ENCODE measurements at regions not wholly inside any gene's neighbourhood (a gene's known extent, or its start where the extent isn't known, plus 50 kb on each side); places are given as distances from the start of the nearest gene placed in this dataset.
"Not testable (repeated sequence)": the region's sequence is repeated elsewhere in the genome, so short reads cannot be mapped to it uniquely, and the experiment has no call there.

DNA sequence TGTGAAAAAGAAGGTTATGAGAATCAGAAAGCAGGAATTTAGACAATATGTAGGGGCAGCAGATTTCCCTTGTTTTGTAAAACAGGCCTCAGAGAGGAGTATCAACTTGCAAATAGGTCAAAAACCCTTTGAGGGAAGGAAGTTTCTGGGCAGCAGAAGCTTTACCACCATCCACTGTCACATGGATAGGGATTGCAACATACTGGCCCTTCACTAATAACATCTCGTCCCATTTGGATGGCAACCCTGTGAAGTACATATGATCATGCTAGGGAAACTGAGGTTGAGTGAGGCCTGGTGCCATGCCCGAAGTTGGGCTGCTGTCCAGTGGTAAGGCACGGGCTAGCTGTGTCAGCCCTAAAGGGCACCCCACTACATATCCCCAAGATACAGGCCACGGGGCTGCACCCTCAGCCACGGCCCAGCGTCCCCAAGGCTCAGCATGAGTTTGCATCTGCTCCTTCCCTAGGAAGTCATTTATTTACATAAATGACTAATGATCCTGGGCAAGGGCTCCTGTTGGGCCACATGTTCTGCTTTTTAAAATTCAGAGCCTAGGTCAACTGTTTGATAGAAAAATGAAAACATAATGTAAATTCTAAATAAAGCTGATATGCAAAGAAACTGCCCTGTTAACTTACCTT is 310.4 kb upstream of the PLGLB1 start:
- H3K4me3 Mint-ChIP-seq = not testable (repeated sequence)

DNA sequence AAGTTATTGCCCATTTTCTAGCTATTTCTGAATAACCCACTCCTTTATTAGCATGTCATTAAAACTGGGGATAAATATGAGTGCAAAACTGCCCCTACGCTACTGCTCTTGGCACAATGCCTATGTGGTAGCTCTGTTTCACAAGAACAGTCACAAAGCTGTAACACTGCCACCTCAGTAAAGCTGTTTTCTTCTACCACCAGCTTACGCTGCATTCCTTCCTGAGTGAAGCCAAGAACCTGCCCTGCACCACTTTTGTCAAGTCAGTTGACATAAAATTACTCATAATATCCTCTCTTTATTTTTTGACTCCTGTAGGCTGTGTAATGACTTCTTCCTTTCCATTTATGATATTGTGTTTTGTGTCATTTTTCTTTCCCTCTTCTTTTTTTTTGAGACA is 313.2 kb upstream of the PLGLB1 start:
- H3K27ac Mint-ChIP-seq = peak overlapping the region; percentile 26
- not testable (repeated sequence) for H3K36me3 Mint-ChIP-seq (ENCODE audit: low read depth); H3K27me3 Mint-ChIP-seq (ENCODE audit: low read depth); H3K9me3 Mint-ChIP-seq; H3K4me3 Mint-ChIP-seq
- peaks cover 23% of the 10 kb centered on the region for H3K4me1 Mint-ChIP-seq (ENCODE audit: low read depth)

More for the DNA sequence above, 310.4 kb upstream of the PLGLB1 start:
- not testable (repeated sequence) for H3K27ac Mint-ChIP-seq; H3K27me3 Mint-ChIP-seq (ENCODE audit: low read depth); H3K9me3 Mint-ChIP-seq; H3K36me3 Mint-ChIP-seq (ENCODE audit: low read depth)
- H3K4me1 Mint-ChIP-seq (ENCODE audit: low read depth) = peaks cover 29% of the 10 kb centered on the region

DNA sequence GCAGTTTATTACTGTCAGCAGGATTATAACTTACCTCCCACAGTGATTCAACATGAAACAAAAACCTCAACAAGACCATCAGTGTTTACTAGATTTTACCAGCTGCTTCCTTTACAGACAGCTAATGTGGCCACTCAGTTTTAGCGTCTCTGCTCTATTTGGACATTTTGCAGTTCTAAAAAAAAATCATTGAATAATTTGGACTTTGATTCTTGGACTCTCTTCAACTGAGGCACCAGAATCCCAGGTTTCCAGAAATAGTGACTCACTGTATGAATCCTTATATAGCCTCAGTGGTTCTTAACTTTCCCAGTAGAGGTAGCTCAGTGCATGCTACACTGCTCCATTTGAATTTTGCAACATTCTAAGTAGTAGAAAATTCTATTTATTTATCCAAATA is 317.4 kb upstream of the PLGLB1 start:
- not testable (repeated sequence) for H3K27ac Mint-ChIP-seq; H3K9me3 Mint-ChIP-seq; H3K4me3 Mint-ChIP-seq; H3K36me3 Mint-ChIP-seq (ENCODE audit: low read depth); H3K27me3 Mint-ChIP-seq (ENCODE audit: low read depth)
- H3K4me1 Mint-ChIP-seq (ENCODE audit: low read depth) = peaks cover 19% of the 10 kb centered on the region

DNA sequence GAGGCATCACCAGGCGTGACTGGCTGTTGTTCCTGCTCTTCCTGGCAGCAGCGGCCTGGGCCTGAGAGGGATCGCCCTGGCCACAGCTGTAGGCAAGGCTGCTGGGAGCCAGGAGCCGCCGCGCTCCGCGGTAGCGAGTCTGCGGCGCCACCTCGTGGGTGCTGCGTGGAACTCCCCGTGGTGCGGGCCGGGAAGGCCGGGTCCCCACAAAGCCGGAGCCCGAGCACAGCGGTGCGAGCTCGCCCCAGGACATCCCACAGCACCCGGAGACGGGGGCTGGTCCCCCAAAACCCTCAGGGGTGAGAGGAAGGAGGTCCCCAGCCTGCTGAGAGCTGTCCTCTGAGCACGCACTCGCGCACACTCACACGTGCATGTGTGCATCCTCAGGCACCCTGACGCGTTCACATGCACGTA is 320.0 kb upstream of the PLGLB1 start:
- H3K27me3 Mint-ChIP-seq (ENCODE audit: low read depth); H3K36me3 Mint-ChIP-seq (ENCODE audit: low read depth); H3K9me3 Mint-ChIP-seq; H3K27ac Mint-ChIP-seq; H3K4me3 Mint-ChIP-seq; H3K4me1 Mint-ChIP-seq (ENCODE audit: low read depth): not testable (repeated sequence)

DNA sequence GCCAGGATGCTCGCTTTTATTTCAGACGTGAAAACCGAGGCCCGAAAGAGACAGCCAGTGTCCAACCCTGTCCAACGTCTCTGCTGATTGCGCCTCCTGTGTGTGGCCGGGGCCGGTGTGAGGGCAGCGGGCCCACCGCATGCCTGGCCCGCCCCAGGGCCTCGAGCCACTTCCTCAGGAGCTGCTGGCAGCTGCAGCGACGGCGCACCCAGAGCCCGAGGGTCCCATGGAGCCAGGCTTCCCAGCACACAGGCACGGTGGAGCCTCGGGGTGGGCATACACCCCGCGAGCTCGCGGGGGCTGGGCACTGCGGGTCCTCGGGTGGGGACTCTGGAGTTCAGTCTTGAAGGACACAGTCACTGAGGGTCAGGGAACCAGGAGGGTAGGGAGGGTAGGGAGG is 320.5 kb upstream of the PLGLB1 start:
- H3K27ac Mint-ChIP-seq; H3K9me3 Mint-ChIP-seq; H3K4me3 Mint-ChIP-seq; H3K4me1 Mint-ChIP-seq (ENCODE audit: low read depth); H3K36me3 Mint-ChIP-seq (ENCODE audit: low read depth); H3K27me3 Mint-ChIP-seq (ENCODE audit: low read depth): not testable (repeated sequence)

DNA sequence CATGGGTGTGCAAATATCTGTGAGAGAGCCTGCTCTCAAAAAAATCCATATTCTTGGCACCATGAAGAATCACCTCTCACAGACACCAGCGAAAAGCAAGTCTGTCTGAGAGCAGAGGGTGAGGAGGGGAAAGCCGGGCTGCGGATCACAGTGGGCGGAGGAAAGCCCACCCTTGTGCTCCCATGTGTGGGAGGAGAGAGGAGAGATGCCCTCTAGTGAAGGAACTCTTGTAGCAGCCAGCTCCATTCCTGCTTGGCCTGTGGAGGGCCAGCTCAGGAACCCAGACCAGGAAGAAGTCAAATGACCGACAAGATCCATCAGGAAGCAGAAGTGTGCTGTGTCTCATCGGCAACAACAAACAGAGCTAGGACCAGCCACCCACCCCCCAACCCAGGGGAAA is 321.7 kb upstream of the PLGLB1 start:
- not testable (repeated sequence) for H3K36me3 Mint-ChIP-seq (ENCODE audit: low read depth); H3K4me3 Mint-ChIP-seq; H3K27ac Mint-ChIP-seq; H3K27me3 Mint-ChIP-seq (ENCODE audit: low read depth); H3K4me1 Mint-ChIP-seq (ENCODE audit: low read depth); H3K9me3 Mint-ChIP-seq

DNA sequence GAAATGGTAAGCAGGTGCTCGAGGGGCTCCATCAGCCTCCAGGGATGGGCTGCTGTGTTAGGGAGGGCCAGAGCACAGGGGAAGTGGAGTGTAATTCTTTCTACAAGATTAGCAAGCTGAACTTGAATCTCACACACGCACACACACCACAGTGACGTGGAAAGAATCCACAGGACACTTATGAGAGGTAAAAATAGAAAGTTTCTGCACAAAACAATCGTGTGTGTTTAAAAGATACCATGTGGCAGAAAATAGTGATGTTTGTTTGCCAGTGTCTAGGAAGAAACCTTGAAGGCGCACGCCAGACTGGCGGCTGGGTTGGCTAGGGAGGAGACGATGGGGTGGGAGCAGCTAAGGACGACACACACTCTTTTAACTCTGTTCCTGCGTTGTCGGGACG is 323.6 kb upstream of the PLGLB1 start:
- not testable (repeated sequence) for H3K36me3 Mint-ChIP-seq (ENCODE audit: low read depth); H3K27ac Mint-ChIP-seq; H3K9me3 Mint-ChIP-seq; H3K4me1 Mint-ChIP-seq (ENCODE audit: low read depth); H3K27me3 Mint-ChIP-seq (ENCODE audit: low read depth); H3K4me3 Mint-ChIP-seq

DNA sequence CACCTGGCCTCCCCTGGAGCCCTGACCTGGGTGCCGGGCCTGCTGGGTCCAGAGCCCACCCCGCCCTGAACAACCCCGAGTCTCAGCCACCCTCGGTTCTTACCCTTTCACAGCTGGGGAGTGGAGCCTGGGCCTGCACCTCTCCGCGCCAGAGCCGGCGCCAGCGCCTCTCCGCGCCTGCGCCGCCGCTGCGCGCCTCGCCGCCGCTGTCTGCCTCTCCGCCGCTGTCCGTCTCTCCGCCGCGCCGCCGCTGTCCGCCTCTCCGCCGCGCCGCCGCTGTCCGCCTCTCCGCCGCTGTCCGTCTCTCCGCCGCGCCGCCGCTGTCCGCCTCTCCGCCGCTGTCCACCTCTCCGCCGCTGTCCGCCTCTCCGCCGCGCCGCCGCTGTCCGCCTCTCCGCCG is 326.9 kb upstream of the PLGLB1 start:
- not testable (repeated sequence) for H3K27ac Mint-ChIP-seq; H3K4me1 Mint-ChIP-seq (ENCODE audit: low read depth); H3K27me3 Mint-ChIP-seq (ENCODE audit: low read depth); H3K9me3 Mint-ChIP-seq; H3K36me3 Mint-ChIP-seq (ENCODE audit: low read depth); H3K4me3 Mint-ChIP-seq

DNA sequence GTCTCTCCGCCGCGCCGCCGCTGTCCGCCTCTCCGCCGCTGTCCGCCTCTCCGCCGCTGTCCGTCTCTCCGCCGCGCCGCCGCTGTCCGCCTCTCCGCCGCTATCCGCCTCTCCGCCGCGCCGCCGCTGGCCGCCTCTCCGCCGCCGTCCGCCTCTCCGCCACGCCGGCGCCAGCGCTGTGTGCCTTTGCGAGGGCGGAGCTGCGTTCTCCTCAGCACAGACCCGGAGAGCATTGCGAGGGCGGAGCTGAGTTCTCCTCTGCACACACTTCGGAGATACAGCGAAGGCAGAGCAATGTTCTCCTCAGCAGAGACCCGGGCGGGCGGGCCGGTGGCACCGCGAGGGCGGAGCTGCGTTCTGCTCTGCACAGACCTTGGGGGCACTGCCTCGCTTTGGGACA is 327.4 kb upstream of the PLGLB1 start:
- peak overlapping the region; percentile 40 for H3K4me3 Mint-ChIP-seq
- not testable (repeated sequence) for H3K9me3 Mint-ChIP-seq; H3K4me1 Mint-ChIP-seq (ENCODE audit: low read depth); H3K27ac Mint-ChIP-seq; H3K36me3 Mint-ChIP-seq (ENCODE audit: low read depth); H3K27me3 Mint-ChIP-seq (ENCODE audit: low read depth)

DNA sequence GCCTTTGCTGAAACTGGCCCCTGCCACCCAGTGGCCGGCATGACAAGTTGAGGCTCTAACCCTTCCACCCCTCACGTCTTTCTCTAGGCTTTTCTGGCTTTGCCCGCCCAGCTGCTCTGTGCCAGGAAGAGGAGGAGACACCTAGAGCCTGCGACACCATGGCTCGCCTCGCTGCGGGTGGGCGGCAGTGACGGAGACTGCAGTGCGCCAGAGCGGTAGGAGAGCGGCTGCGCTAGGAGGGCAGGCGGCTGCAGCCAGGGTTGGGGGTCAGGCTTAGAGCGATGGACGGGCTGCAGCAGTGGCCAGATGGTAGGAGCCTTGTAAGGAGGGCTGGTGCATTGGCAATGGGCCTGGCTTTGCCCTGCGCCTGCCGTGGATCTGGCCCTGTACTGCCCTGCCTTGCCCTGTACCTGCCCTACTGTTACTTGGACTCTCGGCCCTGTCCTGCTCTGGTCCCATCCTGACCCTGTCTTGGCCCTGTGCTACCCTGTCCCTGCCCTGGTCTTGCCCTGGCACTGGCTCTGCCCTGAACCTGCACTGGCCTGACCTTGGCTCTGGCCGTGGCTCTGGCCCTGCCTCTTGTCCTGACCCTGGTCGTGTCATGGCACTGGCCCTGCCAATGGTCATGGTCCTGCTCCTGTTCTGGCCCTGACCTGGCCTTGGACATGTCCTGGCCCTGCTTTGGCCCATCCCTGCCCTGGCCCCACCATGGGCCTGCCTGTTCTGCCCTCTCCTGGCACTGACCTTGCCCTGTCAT is 330.7 kb upstream of the PLGLB1 start:
- not testable (repeated sequence) for H3K4me1 Mint-ChIP-seq (ENCODE audit: low read depth); H3K4me3 Mint-ChIP-seq; H3K27ac Mint-ChIP-seq; H3K36me3 Mint-ChIP-seq (ENCODE audit: low read depth); H3K27me3 Mint-ChIP-seq (ENCODE audit: low read depth); H3K9me3 Mint-ChIP-seq

DNA sequence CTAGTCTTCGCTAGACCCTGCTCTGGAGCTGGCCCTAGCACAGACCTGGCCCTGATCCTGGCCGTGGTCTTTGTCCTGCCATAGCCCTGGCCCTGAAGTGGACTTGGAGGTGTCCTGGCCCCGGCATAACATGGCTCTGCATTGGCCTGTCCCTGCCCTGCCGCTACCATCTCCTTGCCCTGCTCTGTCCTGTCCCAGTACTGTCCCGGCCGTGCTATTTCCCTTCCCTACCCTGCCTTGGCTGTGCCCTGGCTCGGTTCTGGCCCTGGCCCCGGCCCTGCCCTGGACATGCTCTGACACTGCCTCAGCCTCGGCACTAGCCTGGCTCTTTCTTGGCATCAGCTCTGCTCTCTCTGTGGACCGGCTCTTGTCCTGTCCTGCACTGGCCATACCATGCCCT is 331.8 kb upstream of the PLGLB1 start:
- H3K27ac Mint-ChIP-seq; H3K36me3 Mint-ChIP-seq (ENCODE audit: low read depth); H3K9me3 Mint-ChIP-seq; H3K4me3 Mint-ChIP-seq; H3K4me1 Mint-ChIP-seq (ENCODE audit: low read depth); H3K27me3 Mint-ChIP-seq (ENCODE audit: low read depth): not testable (repeated sequence)

DNA sequence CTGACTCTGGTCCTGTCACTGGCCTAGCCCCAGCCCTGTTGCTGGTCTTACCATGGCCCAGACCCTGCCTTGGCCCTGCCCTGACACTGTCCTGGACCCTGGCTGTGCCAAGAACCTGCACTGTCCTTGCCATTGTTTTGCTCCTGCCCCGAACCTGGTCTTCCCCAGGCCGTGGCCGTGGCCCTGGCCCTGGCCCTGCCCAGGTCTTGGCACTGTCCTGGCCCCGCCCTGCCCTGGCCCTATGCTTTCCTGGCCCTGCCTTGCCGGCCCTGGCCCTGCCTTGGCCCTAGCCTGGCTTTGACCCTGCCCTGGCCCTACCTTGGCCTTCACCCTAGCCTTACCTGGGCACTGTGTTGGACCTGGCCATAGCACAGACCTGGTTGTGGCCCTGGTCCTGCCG is 332.5 kb upstream of the PLGLB1 start:
- not testable (repeated sequence) for H3K4me1 Mint-ChIP-seq (ENCODE audit: low read depth); H3K27ac Mint-ChIP-seq; H3K27me3 Mint-ChIP-seq (ENCODE audit: low read depth); H3K9me3 Mint-ChIP-seq; H3K36me3 Mint-ChIP-seq (ENCODE audit: low read depth); H3K4me3 Mint-ChIP-seq

DNA sequence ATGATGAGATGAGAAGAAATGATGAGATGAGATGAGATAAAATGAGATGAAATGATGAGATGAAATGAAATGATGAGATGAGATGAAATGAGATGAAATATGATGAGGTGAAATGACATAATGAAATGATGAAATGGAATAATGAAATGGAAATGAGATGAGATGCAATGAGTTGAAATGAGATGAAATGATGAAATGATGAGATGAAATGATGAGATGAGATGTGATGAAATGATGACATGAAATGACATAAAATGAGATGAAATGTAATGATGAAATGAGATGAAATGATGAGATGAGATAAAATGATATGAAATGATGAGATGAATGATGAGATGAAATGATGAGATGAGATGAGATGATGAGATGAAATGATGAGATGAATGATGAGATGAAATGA is 338.6 kb upstream of the PLGLB1 start:
- H3K27me3 Mint-ChIP-seq (ENCODE audit: low read depth); H3K27ac Mint-ChIP-seq; H3K4me1 Mint-ChIP-seq (ENCODE audit: low read depth); H3K9me3 Mint-ChIP-seq; H3K36me3 Mint-ChIP-seq (ENCODE audit: low read depth); H3K4me3 Mint-ChIP-seq: not testable (repeated sequence)

DNA sequence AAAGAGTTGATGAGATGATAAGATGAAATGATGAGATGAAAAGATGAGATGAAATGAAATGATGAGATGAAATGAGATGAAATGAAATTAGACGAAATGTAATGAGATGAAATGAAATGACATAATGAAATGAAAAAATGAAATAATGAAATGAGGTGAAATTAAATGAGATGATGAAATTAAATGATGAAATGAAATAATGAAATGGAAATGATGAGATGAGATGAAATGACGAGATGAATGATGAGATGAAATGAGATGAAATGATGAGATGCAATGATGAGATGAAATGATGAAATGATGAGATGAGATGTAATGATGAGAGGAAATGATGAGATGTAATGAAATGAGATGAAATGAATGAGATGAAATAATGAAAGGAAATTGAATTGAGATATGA is 339.3 kb upstream of the PLGLB1 start:
- H3K27me3 Mint-ChIP-seq (ENCODE audit: low read depth); H3K9me3 Mint-ChIP-seq; H3K27ac Mint-ChIP-seq; H3K4me1 Mint-ChIP-seq (ENCODE audit: low read depth); H3K4me3 Mint-ChIP-seq; H3K36me3 Mint-ChIP-seq (ENCODE audit: low read depth): not testable (repeated sequence)

DNA sequence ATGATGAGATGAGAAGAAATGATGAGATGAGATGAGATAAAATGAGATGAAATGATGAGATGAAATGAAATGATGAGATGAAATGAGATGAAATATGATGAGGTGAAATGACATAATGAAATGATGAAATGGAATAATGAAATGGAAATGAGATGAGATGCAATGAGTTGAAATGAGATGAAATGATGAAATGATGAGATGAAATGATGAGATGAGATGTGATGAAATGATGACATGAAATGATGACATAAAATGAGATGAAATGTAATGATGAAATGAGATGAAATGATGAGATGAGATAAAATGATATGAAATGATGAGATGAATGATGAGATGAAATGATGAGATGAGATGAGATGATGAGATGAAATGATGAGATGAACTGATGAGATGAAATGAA is 340.2 kb upstream of the PLGLB1 start:
- H3K4me1 Mint-ChIP-seq (ENCODE audit: low read depth); H3K9me3 Mint-ChIP-seq; H3K27me3 Mint-ChIP-seq (ENCODE audit: low read depth); H3K36me3 Mint-ChIP-seq (ENCODE audit: low read depth); H3K4me3 Mint-ChIP-seq; H3K27ac Mint-ChIP-seq: not testable (repeated sequence)

DNA sequence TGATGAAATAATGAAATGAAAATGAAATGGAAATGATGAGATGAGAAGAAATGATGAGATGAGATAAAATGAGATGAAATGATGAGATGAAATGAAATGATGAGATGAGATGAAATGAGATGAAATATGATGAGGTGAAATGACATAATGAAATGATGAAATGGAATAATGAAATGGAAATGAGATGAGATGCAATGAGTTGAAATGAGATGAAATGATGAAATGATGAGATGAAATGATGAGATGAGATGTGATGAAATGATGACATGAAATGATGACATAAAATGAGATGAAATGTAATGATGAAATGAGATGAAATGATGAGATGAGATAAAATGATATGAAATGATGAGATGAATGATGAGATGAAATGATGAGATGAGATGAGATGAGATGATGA is 342.7 kb upstream of the PLGLB1 start:
- not testable (repeated sequence) for H3K9me3 Mint-ChIP-seq; H3K36me3 Mint-ChIP-seq (ENCODE audit: low read depth); H3K27me3 Mint-ChIP-seq (ENCODE audit: low read depth); H3K4me3 Mint-ChIP-seq; H3K27ac Mint-ChIP-seq; H3K4me1 Mint-ChIP-seq (ENCODE audit: low read depth)
